ENCODE measurements at regions not wholly inside any gene's neighbourhood (a gene's known extent, or its start where the extent isn't known, plus 50 kb on each side); places are given as distances from the start of the nearest gene placed in this dataset.

GRCh38 chr18:46310258-46310657 is 206.1 kb downstream of the HAUS1 start:
- intact Hi-C loops (cut with DNase I) = no loop called here
- DNase-seq (ENCODE audit: low spot score) = no peak

GRCh38 chr18:46310675-46311345 is 206.6 kb downstream of the HAUS1 start:
- intact Hi-C loops (cut with DNase I) = no loop called here
- DNase-seq (ENCODE audit: low spot score) = no peak

GRCh38 chr18:46311491-46311890 is 207.3 kb downstream of the HAUS1 start:
- no peak for DNase-seq (ENCODE audit: low spot score)
- intact Hi-C loops (cut with DNase I) = no loop called here

- intact Hi-C loops (cut with DNase I) = no loop called here
Measured at GRCh38 chr18:46312221-46312620, 208.0 kb downstream of the HAUS1 start.

GRCh38 chr18:46313521-46313920 is 209.3 kb downstream of the HAUS1 start:
- intact Hi-C loops (cut with DNase I) = no loop called here
- DNase-seq (ENCODE audit: low spot score) = peak; percentile 43

More at GRCh38 chr18:46312221-46312620, 208.0 kb downstream of the HAUS1 start:
- DNase-seq (ENCODE audit: low spot score) = no peak

GRCh38 chr18:46314011-46314410 is 209.8 kb downstream of the HAUS1 start:
- peak; percentile 62 for DNase-seq (ENCODE audit: low spot score)
- intact Hi-C loops (cut with DNase I) = no loop called here

- intact Hi-C loops (cut with DNase I) = no loop called here
- DNase-seq (ENCODE audit: low spot score) = peak; percentile 29
Measured at GRCh38 chr18:46315161-46315560, 211.0 kb downstream of the HAUS1 start.

- DNase-seq (ENCODE audit: low spot score) = peak; percentile 70
- intact Hi-C loops (cut with DNase I) = no loop called here
Measured at GRCh38 chr18:46318356-46318755, 214.2 kb downstream of the HAUS1 start.

- intact Hi-C loops (cut with DNase I) = no loop called here
Measured at GRCh38 chr18:46319783-46320182, 215.6 kb downstream of the HAUS1 start.

GRCh38 chr18:46320297-46320696 is 216.1 kb downstream of the HAUS1 start:
- intact Hi-C loops (cut with DNase I) = no loop called here
- DNase-seq (ENCODE audit: low spot score) = peak; percentile 4

More at GRCh38 chr18:46319783-46320182, 215.6 kb downstream of the HAUS1 start:
- DNase-seq (ENCODE audit: low spot score) = no peak

GRCh38 chr18:46320928-46321711 is 216.9 kb downstream of the HAUS1 start:
- intact Hi-C loops (cut with DNase I) = no loop called here
- DNase-seq (ENCODE audit: low spot score) = peak; percentile 7

- intact Hi-C loops (cut with DNase I) = no loop called here
- DNase-seq (ENCODE audit: low spot score) = peak; percentile 5
Measured at GRCh38 chr18:46321955-46322354, 217.8 kb downstream of the HAUS1 start.

- intact Hi-C loops (cut with DNase I) = no loop called here
- peak; percentile 54 for DNase-seq (ENCODE audit: low spot score)
Measured at GRCh38 chr18:46322411-46322891, 218.3 kb downstream of the HAUS1 start.

GRCh38 chr18:46322941-46323340 is 218.8 kb downstream of the HAUS1 start:
- intact Hi-C loops (cut with DNase I) = no loop called here
- peak; percentile 36 for DNase-seq (ENCODE audit: low spot score)

GRCh38 chr18:46324087-46324955 is 220.1 kb downstream of the HAUS1 start:
- intact Hi-C loops (cut with DNase I) = no loop called here
- peak; percentile 47 for DNase-seq (ENCODE audit: low spot score)

GRCh38 chr18:46325895-46326294 is 221.7 kb downstream of the HAUS1 start:
- peak; percentile 59 for DNase-seq (ENCODE audit: low spot score)
- intact Hi-C loops (cut with DNase I) = no loop called here

GRCh38 chr18:46329736-46330246 is 225.6 kb downstream of the HAUS1 start:
- intact Hi-C loops (cut with DNase I) = loop anchor here (10.0 kb wide), 2 partner anchors 55 to 155 kb away; no protein-coding TSS in a partner anchor
- DNase-seq (ENCODE audit: low spot score) = peak; percentile 5

- DNase-seq (ENCODE audit: low spot score) = no peak
- intact Hi-C loops (cut with DNase I) = loop anchor here (10.0 kb wide), 2 partner anchors 53 to 153 kb away; no protein-coding TSS in a partner anchor
Measured at GRCh38 chr18:46331316-46331715, 227.1 kb downstream of the HAUS1 start.

- peak; percentile 58 for DNase-seq (ENCODE audit: low spot score)
- intact Hi-C loops (cut with DNase I) = loop anchor here (10.0 kb wide), 2 partner anchors 52 to 152 kb away; no protein-coding TSS in a partner anchor
Measured at GRCh38 chr18:46332286-46332801, 228.2 kb downstream of the HAUS1 start.

All from cardiac septum (tissue), 1 donor.